GM18511 (cell line): ENCODE measurements at regions not wholly inside any gene's neighbourhood (a gene's known extent, or its start where the extent isn't known, plus 50 kb on each side); places are given as distances from the start of the nearest gene placed in this dataset.

ENCODE experiments used
- ATAC-seq: cut with Tn5 transposase; IDR thresholded peaks from one replicate; pipeline ENCODE4 v1.9.1; 2021; ENCODE audit warnings: mild to moderate bottlenecking, moderate library complexity; ENCODE audit not compliant: unreplicated experiment

DNA sequence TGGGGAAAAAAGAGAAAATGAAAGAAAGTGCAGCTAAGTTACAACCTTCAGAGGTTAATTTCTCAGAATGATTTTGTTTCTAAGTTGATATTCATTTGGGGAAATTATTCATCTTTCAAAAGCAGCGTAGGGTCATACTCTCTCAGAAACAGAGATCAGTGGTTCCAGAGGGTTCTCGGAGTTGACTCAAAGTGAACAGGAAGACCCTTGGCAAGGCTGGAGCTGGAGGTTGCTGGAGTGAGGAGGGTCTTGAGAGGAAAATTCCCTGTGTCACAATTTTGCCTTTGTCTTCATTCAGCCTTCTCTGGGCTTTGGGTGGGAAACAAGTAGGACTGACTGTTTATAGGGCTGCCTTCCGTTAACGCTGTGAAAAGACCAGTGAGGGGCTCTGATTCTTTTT, 168.2 kb downstream of the ICOS start:
- no peak for ATAC-seq

DNA sequence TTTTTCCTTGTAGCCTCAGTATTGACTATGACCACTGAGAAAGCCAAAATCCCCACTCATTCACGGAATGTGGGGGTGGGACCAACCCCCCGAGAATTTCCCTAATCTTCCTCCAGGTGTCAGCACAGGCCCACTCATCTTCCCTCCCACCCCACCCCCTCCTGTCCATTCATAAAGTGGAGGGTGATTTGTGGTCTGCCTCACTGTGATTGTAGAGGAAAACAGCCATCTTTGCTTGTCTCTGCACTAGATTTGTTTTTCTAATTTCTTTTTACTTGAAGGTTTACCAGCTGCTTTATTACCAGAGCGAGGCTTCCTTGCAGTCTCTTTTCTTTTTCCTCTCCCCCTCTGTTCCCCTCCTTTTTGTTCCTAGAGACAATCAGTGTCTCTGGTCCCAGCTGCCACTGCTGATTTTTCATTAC, 171.8 kb downstream of the ICOS start:
- ATAC-seq: peak; percentile 50

DNA sequence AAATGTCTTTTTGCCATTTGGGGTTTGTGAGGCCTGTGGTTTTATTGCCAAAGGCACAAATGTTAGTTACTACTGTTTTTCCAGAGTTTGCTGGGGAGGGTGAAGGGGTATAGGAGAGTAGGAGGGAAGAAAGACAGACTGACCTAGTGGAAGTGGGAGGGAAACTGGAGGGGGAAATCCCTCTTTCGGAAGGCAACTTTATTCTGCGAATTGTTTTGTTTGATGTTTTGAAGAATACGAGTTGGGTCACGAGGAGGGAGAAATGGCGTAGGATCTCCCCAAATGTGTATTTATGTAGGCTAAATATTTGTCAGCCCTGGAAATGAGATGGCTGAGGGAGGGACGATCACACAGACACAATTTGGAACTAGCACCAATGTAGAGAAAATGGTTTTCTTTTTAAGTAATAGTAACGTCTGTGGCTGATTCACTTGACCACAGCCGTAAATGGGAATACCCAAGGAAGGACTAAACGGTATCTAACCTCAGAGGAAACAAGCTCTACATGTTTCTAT, 172.3 kb downstream of the ICOS start:
- no peak for ATAC-seq

DNA sequence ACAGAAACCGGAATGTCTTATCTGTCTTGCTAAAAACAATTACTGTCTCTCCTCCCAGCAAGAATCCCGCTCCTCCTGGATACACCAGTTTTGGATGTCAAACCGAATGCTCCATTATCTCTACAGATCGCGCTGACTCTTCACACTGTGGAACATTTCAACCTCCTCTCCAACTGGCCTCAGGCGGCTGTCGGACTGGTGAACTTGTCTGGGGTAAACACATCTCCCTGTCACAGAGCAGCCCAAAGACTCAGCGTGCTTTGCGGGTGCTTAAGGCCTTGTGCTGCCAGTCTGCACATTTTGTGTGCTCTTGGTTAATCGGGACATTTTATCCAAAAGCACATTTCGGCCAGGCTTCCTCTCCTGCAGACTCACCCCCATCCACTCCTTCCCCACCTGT, 173.1 kb downstream of the ICOS start:
- no peak for ATAC-seq

DNA sequence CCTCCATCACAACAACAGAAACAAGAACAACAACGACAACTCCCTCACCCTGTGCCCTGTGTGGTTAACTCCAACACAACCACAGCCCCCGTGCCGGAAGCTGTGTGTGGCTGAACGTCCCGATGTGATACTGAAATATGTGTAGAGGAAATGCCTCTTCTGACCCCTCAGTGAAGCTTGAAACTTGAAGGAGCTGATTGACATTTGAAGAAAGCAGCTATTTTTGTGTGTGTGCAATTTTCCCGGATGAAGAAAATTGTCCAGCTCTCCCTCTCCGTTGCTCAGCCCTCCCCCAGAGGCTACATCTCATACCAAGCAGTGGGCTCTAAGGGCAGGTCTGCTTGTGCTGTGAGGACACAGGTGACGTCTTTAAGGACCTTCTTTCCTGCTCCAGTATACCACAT, 173.8 kb downstream of the ICOS start:
- peak; percentile 95 for ATAC-seq

DNA sequence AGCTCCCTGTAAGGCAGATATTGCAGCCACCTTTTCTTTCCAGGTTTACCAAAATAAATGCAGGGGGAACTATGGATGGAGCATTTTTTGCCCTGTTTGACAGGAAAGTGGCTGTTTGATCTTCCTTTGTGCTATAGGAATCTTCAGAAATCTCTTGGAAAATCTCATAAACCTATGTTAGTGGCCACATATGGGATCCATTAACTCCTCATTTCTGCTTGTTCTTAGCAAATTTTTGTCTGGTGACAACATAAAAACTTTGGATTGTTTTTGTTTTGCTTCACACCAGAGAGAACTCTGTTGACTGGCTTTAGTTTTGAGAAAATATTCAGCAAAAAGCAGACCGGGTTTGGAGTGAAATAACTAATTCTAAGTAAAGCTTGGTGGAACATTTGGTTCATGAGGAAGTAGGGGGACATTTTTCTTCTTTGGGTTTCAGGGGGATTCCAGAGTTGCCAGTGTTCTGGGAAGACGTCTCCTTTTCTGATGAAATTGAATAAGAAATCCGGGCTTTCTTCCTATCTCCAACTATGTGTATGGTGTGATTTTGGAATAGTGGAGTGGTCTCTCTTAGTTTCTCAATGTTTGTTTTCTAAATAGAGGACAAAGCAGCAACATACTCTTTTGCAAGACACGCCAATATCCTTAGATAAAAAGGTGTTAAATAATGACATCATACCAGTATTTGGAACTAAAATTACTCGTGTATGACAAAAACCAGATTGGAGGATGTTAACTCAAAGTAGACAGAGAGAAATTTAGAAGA, 174.4 kb downstream of the ICOS start:
- no peak for ATAC-seq

DNA sequence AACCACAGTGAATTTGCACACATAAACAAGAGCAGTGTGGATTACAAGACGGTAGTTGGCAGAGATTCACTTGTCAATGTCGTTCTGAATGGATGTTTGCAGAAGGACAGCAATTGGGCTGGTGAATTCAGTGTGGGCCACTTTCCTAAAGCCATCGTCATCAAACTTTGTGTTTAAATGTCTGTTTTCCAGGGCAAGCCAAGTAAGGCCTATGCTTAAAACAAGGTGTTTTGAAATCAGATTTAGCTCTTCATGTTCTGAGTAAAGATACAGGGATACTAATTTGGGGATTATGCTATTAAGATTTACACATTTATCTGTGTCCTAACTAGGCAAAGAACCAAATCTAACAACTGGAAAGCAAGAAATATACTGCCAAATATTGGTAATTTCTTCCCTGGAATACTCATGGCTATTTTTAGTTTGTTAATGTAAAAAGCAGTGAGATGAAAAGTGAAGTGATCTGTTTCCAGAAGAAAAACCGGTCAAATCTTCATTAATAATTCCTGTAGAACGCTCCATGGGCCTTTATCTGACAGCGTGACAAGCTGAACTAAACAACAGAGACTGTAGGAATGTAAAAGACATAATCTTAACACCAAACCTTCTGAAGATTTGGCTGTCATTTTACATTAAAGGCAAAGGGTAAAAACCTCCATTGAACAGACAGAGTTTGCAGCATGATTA, 175.7 kb downstream of the ICOS start:
- ATAC-seq: no peak

DNA sequence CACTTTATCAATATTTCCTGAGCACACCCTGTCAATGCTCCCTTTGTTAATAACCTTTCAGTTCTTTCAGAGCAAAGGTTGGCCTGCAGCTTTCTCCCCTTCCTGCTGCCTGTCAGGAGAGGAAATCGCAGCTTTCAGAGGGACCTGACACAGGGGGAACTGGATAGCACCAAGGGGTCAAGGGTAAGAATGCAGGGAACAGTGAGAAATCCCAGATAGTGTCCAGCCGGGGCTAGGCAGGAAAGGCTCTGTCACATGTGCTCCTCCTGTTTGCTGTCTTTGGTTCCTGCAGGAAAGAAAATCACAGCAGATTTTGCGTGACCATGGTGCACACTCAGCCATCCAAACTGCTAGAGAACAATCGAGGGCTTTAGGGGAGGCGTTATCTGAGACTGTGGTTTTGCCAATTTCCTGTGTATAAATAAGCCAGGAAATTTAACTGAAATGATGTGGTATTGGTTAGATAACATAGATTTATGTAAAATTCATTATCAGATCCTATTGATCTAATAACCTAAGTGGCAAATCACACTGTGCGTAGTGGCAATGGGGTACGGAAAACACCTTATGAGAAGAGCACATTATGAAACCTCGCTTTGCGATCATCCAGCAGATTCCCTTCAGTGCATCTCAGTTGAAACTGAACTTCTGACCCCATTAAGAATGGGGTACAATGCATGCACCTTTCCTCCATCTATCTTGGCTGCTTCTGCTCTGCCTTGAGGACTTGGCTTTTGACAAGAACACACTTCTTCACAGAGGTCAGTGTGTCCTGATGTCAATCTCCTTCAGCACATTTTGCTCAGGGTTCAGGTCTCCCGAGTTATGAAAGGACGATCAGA, 178.0 kb downstream of the ICOS start:
- ATAC-seq: no peak

DNA sequence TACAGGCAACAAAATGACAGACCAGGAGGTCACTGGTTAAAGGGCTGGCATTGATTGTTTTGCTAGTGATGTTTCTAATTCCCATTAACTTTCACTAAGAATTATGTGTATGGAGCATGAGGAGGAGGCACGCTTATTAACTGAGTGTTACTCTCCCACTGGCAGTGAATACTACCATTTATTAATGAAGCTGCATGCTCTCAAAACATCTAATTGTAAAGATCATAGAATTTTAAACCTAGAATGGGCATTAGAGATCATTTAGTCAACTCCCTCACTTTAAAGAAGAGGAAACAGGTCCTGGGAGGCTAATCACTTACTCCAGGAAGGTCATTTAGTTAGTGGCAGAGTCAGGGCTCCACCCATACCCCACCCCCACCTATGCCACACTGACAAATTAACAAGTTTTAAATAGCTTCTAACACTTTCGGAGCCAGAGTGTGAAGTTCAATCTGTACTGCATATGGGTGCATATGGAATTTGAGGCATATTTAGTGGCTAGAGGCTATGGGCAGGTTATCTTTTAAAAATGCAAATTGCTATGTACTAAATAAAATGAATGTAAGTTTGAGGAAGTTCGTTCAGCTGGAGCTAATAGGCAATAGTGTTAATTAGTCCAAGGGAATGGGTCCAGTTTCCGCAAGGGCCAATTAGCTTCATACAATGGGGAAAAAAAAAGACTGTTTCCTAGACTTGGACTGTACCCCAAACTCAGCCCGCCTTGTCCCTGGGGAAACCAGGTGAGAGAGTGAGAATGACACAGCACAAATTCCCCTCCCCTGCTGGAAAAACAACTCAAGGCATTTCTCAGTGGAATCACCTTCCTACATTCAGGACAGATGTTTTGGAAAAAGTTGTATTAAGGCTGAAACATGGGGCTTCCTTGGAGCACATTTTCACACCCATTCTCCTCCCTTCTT, 178.8 kb downstream of the ICOS start:
- no peak for ATAC-seq

DNA sequence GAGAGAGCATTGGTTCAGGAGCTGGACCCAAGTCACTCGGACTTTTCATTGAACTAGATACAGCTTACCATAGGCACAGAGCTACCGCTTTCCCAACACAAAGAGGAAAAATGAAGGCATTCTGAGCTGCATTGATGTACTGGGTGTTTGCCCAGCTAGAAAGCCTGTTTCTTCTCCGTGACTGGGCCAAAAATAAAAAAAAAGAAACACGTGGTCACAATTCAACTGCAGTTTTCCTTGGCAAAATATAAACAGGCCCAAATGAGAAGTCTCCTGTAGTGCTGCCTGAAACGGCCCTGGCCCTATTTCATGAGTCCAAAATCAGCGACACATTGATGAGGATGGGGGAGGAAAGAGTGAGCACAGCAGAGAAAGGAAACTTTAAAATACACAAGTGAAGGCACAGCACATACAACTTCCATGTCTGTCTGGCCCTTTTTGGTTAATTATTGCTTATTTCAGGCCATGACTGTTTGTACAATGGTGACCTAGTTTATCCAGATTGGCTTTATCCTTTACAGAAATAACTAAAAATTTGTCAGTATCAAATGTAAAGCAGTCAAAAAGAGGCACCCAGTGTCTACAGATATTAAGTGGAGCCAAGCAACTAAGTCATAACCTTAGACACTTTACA, 179.7 kb downstream of the ICOS start:
- ATAC-seq: no peak

DNA sequence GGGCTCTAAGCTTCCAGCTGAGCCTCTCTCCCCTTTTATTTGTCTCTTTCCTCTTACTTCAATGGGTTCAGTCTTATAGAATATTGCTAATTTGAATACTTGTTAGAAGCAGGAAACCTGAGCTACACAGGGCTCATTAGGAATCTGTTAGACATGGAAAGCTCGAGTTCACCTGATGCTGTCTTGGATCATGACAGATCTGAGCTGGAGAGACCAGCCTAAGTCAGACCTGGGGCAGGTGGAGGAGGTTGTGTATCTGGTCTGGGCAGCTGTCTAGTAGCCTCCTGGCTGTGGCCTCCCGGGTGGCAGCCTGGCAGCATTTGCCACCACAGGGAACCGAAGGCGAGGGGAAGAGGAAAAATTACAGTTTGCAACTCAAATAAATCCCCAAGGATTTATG, 185.9 kb downstream of the ICOS start:
- ATAC-seq: no peak

DNA sequence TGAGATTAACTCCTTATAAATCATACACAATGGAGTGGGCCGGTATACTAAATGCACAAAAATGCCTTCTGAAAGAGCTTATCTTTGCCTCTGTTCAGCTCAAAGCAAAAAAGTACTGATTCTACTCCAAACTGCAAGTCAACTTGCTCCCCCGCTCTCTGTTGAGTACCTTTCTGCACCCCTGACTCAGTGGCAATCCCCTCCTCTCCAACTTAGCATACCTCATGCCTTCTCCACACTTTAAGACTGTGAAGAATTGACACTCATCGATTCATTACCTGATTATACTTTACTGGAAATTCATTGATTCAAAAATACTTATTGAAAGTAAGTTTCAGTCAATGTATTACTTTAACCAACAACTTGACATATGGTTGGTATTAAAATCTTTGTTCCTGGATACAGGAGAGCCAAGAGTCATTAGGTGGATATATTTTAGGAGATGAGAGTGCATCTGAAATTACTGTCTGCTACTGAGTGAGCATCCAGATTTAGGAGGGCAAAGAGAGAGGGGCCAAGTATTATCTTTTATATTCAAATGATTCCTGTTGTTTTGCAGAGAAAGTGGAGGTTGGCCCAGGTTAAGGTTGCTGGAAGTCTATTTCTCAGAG, 187.7 kb downstream of the ICOS start:
- ATAC-seq: no peak

DNA sequence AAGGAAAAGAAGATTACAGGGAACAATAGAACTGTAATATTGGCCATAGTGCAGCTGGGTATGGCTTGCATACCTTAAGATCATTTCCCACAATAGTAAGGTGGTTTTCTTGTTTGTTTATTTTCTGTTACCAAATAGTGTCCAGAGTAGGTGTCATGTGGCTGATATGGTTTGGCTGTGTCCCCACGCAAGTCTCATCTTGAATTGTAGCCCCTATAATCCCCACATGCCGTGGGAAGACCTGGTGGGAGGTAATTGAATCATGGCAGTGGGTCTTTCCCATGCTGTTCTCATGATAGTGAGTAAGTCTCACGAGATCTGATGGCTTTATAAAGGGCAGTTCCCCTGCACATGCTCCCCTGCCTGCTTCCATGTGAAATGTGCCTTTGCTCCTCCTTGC, 190.1 kb downstream of the ICOS start:
- ATAC-seq: no peak

DNA sequence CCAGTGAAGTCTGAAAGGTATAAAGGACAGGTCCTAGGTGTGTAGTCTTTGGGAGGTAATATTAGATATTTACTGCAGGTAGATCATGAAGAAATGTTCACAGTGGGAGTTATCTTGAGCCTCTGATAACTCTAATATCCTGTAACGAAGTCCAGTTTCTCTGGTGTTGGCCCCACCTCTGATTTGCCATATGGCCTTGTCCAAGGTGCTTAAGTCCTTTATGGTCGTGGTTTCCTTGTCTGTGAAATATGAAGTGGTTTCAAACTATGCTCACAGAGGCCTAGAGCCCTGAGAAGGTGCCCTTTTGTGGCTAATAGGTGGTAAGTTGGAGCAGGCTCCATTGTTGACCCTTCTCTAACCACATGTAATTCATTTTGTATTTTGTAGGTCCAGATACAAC, 190.7 kb downstream of the ICOS start:
- ATAC-seq: no peak

DNA sequence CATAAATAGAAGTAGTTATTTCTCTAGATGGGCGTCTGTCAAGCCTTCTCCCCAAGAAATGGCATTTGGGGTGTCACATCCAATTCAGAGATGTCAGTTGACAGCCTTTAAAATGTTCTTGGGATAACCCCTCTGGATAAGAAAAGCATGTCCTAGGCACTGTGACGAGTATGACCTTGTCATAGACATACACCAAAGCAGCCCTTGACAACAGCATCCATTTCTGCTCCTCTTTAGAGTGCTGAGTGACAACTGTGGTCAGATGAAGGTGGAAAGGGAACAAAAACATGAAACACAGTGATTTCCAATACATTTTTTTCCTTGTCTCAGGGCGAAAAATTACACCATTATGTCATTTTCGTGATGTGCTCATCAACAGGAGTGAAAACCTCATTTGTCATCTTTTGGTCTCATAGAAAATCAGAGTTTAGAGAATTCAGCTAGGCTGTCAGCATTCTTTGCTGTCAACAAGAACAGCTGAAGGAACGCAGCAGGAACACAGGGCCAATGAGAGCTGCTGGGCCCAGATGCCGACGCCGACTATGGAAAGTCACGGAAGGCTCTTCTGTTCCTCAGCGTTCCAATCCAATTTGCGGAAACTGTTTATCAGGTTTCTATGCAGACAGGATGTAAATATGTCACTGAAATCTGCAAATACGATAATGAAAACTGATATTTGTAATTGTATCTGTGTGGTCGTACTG, 193.2 kb downstream of the ICOS start:
- ATAC-seq: no peak

DNA sequence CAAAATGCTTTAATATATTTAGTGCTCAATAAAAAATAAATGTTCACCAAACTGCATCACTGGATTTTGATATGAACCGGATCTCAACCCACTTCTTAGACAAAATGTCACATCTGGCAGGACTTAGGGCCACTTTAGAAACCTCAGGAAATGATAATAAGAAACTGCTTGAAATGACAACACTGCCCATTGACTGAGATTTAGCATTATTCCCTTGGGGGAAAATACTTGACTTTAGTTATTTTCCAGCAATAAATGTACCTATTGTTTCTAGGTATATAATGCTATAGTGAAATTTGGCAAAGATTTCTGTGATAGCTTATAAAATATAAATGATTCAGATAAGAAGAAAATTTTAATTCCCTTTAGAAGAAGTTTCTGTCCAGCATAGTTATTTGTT, 195.1 kb downstream of the ICOS start:
- ATAC-seq: no peak

DNA sequence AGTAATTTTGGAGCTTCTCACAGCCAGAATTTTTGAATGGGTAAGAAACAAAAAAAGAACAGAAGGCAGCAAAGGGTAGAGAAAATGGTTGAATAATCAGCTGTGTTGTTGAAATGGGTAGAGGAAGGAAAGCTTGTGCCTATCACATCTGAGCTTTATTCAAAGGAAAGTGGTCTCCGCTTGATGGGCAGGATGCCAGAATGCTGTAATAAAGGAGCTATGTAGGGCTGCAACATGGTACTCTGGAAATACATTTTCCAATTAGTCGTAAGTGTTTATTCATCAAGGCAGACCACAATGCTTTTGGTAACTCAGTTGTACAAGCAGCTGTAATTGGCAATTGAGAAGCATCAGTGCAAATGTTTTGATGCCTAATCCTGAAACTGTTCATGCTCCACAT, 196.9 kb downstream of the ICOS start:
- ATAC-seq: no peak

DNA sequence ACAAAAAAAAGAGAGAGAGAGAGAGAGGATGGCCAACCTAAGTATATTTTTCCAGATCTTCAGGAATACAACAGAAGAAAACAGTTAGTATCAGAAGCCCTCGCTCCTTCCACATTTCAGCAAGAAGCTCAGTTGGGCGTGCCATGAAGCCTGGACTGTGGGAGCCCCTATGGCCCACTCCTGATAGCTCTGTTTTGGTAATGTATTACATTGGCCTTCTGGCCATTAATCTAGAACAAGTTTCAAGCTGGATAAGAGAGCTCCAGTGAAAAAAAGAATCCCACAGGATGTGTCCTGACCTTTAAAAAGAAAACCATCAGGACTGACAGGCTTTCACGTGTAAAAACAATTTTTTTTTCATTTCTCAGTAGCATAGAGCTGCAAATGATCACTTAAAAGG, 197.9 kb downstream of the ICOS start:
- ATAC-seq: no peak

DNA sequence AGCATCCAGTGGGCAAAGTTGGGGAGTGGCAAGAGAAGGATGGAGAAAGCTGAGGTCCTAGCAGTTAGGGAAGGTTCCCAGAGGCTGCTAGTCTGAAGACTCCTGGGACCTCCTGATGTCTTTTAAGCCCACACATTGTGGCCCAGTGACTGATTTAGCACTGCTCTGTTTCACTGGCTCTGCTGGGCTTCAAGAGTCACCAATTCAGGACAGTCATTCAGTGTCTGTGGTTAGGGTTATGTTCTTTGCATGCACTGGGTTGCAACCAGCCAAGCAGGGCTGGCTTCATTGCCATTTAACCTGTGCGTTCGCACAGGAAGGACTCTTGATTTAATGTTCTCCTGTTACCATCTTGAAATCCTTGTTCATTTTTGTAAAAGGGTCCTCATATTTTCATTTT, 199.2 kb downstream of the ICOS start:
- no peak for ATAC-seq
